Common myeloid progenitor, CD34-positive (primary cell): ENCODE measurements at regions not wholly inside any gene's neighbourhood (a gene's known extent, or its start where the extent isn't known, plus 50 kb on each side); places are given as distances from the start of the nearest gene placed in this dataset.

Experiments used
- CTCF ChIA-PET: fragments of 350-600 bp; sonication (Branson Sonifier 250); formaldehyde crosslinking; loops from one replicate; lab custom pipeline; 2021; ENCODE audit warnings: antibody characterized with exemption; lab: Charles Lee
- POLR2A ChIA-PET: fragments of 350-600 bp; sonication (Branson Sonifier 250); formaldehyde crosslinking; loops from one replicate; lab custom pipeline; 2021; ENCODE audit warnings: antibody characterized with exemption; lab: Charles Lee
- DNase-seq, 3 donors: peaks; one replicate each; pipeline versions ENCODE4 v3.0.0 to v3.0.0-alpha.2; 2013
- H3K27ac ChIP-seq, 2 experiments: 1 replicate in 1 of 2; 2 replicates in 1 of 2; pipeline ENCODE4 v1.7.0; 2013; ENCODE audit warnings: inconsistent platforms in 2 of 2, low read length in 2 of 2, mild to moderate bottlenecking in 2 of 2, low read depth in 1 of 2, moderate library complexity in 1 of 2; ENCODE audit not compliant: severe bottlenecking in 2 of 2, insufficient read depth in 1 of 2, poor library complexity in 1 of 2
- H3K27me3 ChIP-seq, 5 experiments: replicated peaks in 2 of 5; 1 replicate in 3 of 5; 2 replicates in 2 of 5; pipeline versions ENCODE4 v1.6.1 to v1.7.0; 2013; ENCODE audit warnings: low read length in 4 of 5, mild to moderate bottlenecking in 2 of 5, moderate library complexity in 2 of 5, inconsistent platforms in 1 of 5; ENCODE audit not compliant: insufficient read depth in 5 of 5, control insufficient read depth in 4 of 5
- H3K36me3 ChIP-seq, 4 experiments: 1 replicate in 2 of 4; 2 replicates in 2 of 4; pipeline versions ENCODE4 v1.6.1 to v1.7.0; 2013; ENCODE audit warnings: low read length in 3 of 4, control low read depth in 1 of 4, mild to moderate bottlenecking in 1 of 4; ENCODE audit not compliant: control insufficient read depth in 4 of 4, insufficient read depth in 4 of 4
- H3K4me1 ChIP-seq, 4 experiments: 1 replicate in 3 of 4; 2 replicates in 1 of 4; pipeline versions ENCODE4 v1.6.1 to v1.7.1; 2013; ENCODE audit warnings: low read length in 3 of 4, mild to moderate bottlenecking in 3 of 4, control low read depth in 1 of 4, inconsistent platforms in 1 of 4, moderate library complexity in 1 of 4; ENCODE audit not compliant: control insufficient read depth in 4 of 4, insufficient read depth in 4 of 4; ENCODE audit errors: control extremely low read depth in 1 of 4
- H3K4me3 ChIP-seq, 7 experiments: 1 replicate in 4 of 7; 2 replicates in 3 of 7; pipeline versions ENCODE4 v1.5.1 to v1.7.0; 2013; ENCODE audit warnings: mild to moderate bottlenecking in 7 of 7, low read length in 6 of 7, moderate library complexity in 6 of 7, inconsistent platforms in 2 of 7, low read depth in 2 of 7, control low read depth in 1 of 7; ENCODE audit not compliant: insufficient read depth in 4 of 7, control insufficient read depth in 1 of 7; ENCODE audit errors: extremely low read depth in 1 of 7
- H3K9me3 ChIP-seq, 5 experiments: 1 replicate in 4 of 5; 2 replicates in 1 of 5; pipeline versions ENCODE4 v1.6.1 to v1.7.1; 2013; ENCODE audit warnings: low read length in 4 of 5, mild to moderate bottlenecking in 2 of 5, inconsistent platforms in 1 of 5, low read depth in 1 of 5, moderate library complexity in 1 of 5; ENCODE audit not compliant: control insufficient read depth in 4 of 5, insufficient read depth in 2 of 5; ENCODE audit errors: control extremely low read depth in 1 of 5
- WGBS: methylation state at CpG from one replicate; pipeline ENCODE4 v1.1.5; 2013; ENCODE audit not compliant: insufficient coverage; 5-methylcytosine and 5-hydroxymethylcytosine counted together

DNA sequence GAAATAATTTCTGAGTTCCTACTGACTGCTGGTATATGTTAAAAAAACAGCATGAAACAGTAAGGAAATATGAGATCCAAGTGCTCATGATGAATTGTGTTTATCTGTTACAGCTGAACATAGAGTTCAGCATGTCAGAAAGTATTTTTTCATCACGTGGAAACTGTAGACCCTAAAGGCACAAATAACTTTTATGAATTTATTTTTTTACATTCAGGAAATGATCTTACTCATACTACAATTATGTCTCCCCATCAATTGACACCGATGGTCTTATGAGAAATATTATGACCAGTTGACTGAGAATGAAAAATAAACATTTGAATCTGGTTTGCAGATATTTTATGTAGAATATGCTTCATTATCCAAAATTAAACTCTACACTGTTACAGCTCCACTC lies 283.1 kb upstream of the SPANXN4 start:
- CTCF ChIA-PET: no interaction called here
- H3K9me3 ChIP-seq: no peaks in the 10 kb centered on the region
- no CpG with 5 or more reads among the region's 2 CpGs for WGBS
- H3K4me1 ChIP-seq: no peaks in the 10 kb centered on the region
- no peak for DNase-seq
- POLR2A ChIA-PET: no interaction called here
- H3K27ac ChIP-seq: no peak overlapping the region
- H3K36me3 ChIP-seq: no peaks in the 10 kb centered on the region
- H3K27me3 ChIP-seq: no peaks in the 10 kb centered on the region
- H3K4me3 ChIP-seq: no peak overlapping the region

DNA sequence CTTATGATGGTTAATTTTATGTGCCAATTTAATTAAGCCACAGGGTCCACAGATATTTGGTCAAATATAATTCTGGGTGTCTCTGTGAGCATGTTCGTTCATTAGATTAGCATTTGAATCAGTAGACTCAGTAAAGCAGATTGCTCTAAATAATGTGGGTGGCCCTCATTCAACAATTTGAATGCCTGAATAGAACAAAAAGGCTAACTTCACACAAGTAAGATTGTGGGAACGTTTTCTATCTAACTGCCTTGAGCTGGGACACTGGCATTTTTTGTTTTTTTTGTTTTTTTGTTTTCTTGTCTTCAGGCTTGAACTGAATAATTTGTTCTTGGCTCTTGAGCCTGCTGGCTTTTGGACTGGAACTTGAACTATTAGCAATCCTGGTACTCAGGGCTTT lies 292.4 kb upstream of the SPANXN4 start:
- POLR2A ChIA-PET: no interaction called here
- CTCF ChIA-PET: no interaction called here

DNA sequence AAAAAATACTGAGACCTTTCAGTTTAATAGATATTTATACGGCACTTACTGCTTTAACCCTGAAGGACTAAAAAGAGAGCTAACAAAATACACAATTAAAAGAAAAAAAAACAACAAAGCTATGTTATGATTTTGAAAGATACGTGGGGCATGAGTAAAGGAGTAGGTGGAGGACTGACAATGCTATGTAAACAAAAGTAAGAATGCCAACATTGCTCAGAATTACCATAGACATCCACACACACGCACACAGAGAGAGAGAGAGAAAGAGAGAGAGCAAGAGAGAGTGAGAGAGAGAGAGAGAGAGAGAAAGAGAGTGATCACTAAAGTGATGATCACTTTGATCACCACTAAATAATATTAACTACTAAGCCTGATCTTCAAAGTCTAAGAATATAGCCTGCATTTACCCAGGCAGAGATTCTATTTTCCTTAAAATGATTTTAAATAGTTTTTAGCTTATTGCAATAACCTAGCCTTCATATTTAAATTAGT lies 313.9 kb upstream of the SPANXN4 start:
- H3K4me3 ChIP-seq: no peak overlapping the region
- no CpG with 5 or more reads among the region's 3 CpGs for WGBS
- ChIA-PET POLR2A (interaction anchor here (0.6 kb wide), 1 partner anchor 302 kb away, joined by 3 read pairs; no protein-coding TSS in a partner anchor), CTCF (no interaction called here)
- DNase-seq: no peak
- no peaks in the 10 kb centered on the region for H3K27me3 ChIP-seq
- H3K9me3 ChIP-seq: no peaks in the 10 kb centered on the region
- H3K4me1 ChIP-seq: no peaks in the 10 kb centered on the region
- H3K27ac ChIP-seq: no peak overlapping the region
- no peaks in the 10 kb centered on the region for H3K36me3 ChIP-seq

More for the DNA sequence above, 292.4 kb upstream of the SPANXN4 start:
- DNase-seq: no peak
- H3K4me3 ChIP-seq: no peak overlapping the region
- no peaks in the 10 kb centered on the region for H3K9me3 ChIP-seq
- no peaks in the 10 kb centered on the region for H3K27me3 ChIP-seq
- H3K4me1 ChIP-seq: no peaks in the 10 kb centered on the region
- 100% methylated on average over 1 of the region's 2 CpGs for whole genome bisulfite sequencing
- H3K27ac ChIP-seq: no peak overlapping the region
- no peaks in the 10 kb centered on the region for H3K36me3 ChIP-seq

DNA sequence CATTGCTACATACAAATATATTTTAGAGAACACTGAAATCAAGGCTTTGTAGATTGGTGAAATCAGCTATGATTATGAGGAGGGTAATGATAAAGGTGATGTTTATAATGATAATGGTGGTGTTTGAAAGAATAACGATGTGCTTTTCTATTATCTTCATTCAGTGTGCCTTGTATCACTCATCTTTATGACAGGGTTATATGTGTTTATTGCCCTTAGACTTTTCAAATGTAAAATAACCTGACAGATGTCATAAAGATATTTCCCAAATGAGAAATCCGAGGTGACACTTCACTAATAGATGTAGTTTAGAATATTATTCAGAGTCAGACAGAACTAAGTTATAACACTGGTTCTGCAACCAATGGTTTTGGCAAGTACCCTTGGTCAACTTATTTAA lies 323.0 kb upstream of the SPANXN4 start:
- no peaks in the 10 kb centered on the region for H3K4me1 ChIP-seq
- CTCF ChIA-PET: no interaction called here
- H3K27ac ChIP-seq: no peak overlapping the region
- no peaks in the 10 kb centered on the region for H3K9me3 ChIP-seq
- POLR2A ChIA-PET: no interaction called here
- DNase-seq: no peak
- WGBS: no CpG with 5 or more reads among the region's 2 CpGs
- H3K36me3 ChIP-seq: no peaks in the 10 kb centered on the region
- no peaks in the 10 kb centered on the region for H3K27me3 ChIP-seq
- H3K4me3 ChIP-seq: no peak overlapping the region

DNA sequence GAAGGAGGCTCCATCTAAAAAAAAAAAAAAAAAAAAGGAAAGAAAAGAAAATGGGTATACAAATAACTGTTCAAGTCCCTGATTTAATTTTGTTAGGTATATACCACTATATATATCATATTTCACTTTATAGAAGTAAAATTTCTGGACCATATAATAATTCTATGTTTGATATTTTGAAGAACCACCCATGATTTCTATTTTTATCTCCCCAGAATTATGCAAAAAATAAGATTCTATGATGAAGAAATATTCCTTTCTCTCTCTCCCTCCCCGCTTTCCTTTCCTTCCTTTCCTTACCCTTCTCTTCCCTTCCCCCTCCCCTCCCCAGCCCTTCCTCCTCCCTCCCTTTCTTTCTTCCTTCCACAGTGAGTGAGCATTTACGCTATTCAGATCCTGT lies 337.5 kb upstream of the SPANXN4 start:
- Histone ChIP-seq H3K27me3 (no peaks in the 10 kb centered on the region), H3K4me1 (no peaks in the 10 kb centered on the region), H3K9me3 (no peaks in the 10 kb centered on the region), H3K27ac (no peak overlapping the region), H3K36me3 (no peaks in the 10 kb centered on the region), H3K4me3 (no peak overlapping the region)
- no peak for DNase-seq
- POLR2A ChIA-PET: no interaction called here
- CTCF ChIA-PET: no interaction called here
- WGBS: 100% methylated on average over 1 of the region's 2 CpGs

DNA sequence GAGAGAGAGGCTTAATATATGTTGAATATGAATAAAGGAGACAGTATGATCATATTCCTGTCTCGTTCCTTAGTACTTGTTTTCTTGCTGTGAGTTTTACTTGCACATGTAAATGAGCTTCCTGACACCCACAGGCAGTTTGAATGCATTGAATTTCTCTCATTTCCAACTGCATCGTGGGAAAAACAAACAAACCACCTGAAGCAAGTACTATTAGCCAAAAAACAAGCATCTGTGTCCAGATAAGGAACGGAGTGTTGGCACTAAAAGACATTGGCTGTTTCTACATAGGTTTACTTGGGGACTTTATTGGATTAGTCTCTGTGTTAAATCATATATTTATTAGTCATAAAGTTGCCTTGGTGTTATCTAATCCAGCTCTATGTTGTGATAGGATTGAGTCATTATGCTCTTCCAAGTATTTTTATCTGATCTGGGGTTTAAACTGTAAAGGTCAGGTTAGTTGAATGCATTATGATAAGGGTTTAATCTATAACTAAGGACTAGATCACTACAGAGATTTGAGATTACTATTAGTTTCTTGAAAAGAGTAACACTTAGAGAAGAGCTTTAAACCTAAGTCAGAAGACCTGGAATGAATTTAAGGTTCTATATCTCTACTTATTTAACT lies 339.0 kb upstream of the SPANXN4 start:
- H3K9me3 ChIP-seq: no peaks in the 10 kb centered on the region
- H3K4me1 ChIP-seq: no peaks in the 10 kb centered on the region
- no peaks in the 10 kb centered on the region for H3K27me3 ChIP-seq
- CTCF ChIA-PET: no interaction called here
- POLR2A ChIA-PET: no interaction called here
- no peak overlapping the region for H3K27ac ChIP-seq
- no CpG with 5 or more reads among the region's 3 CpGs for WGBS
- DNase-seq: no peak
- no peaks in the 10 kb centered on the region for H3K36me3 ChIP-seq
- no peak overlapping the region for H3K4me3 ChIP-seq

DNA sequence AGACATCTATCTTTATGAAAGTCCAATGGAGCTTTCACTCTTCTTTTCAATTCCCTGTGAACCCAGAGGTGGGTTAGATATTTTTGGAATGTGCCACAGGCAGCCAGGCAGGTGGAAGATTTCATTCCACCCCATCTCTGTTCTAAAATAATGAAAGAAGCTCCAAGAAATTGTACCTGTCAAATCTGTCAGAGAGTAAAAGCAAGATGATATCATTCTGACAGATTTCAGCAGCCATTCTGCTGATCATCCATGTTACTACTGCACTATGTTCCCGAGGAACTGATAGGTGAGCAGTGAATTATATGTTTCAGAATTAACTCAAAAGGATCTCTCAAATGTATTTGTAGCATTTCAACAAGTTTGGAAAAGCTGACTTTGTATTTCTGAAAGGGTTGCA lies 339.5 kb upstream of the SPANXN4 start:
- Histone ChIP-seq H3K36me3 (no peaks in the 10 kb centered on the region), H3K27me3 (no peaks in the 10 kb centered on the region), H3K4me3 (no peak overlapping the region), H3K9me3 (no peaks in the 10 kb centered on the region), H3K27ac (no peak overlapping the region), H3K4me1 (no peaks in the 10 kb centered on the region)
- CTCF ChIA-PET: no interaction called here
- no peak for DNase-seq
- WGBS: no CpG with 5 or more reads among the region's 1 CpG
- POLR2A ChIA-PET: no interaction called here
